ENCODE measurements at regions not wholly inside any gene's neighbourhood (a gene's known extent, or its start where the extent isn't known, plus 50 kb on each side); places are given as distances from the start of the nearest gene placed in this dataset.

DNA sequence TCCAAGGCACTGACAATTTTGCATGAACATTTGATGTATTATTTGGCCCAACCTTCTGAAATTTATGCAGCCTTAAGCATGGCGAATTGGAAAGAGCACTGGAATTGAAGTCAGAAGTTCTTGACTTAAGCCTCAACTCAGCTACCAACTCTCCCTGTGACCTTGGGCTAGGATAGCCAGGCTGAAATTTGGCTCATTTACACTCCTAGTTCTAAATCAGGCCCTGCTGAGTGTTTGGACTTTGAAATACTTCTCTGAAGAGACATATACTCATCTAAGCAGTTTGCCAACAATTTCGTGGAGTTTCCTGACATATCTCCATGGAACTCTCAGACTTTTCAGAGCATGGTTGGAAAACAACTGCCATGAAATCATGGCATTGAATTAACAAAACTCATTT, 489.6 kb upstream of the PIK3C3 start:
- Histone ChIP-seq H3K36me3 (ENCODE audit: control insufficient read depth, insufficient read depth, low read length) (no peaks in the 10 kb centered on the region), H3K4me3 (replicated peaks; ENCODE audit: low read depth, low read length) (no peak overlapping the region), H3K27me3 (replicated peaks; ENCODE audit: control insufficient read depth, insufficient read depth, low read length) (no peaks in the 10 kb centered on the region)
- no peak for DNase-seq (ENCODE audit: extremely low read depth, insufficient read length)
- TF ChIP-seq, protein P1, sequence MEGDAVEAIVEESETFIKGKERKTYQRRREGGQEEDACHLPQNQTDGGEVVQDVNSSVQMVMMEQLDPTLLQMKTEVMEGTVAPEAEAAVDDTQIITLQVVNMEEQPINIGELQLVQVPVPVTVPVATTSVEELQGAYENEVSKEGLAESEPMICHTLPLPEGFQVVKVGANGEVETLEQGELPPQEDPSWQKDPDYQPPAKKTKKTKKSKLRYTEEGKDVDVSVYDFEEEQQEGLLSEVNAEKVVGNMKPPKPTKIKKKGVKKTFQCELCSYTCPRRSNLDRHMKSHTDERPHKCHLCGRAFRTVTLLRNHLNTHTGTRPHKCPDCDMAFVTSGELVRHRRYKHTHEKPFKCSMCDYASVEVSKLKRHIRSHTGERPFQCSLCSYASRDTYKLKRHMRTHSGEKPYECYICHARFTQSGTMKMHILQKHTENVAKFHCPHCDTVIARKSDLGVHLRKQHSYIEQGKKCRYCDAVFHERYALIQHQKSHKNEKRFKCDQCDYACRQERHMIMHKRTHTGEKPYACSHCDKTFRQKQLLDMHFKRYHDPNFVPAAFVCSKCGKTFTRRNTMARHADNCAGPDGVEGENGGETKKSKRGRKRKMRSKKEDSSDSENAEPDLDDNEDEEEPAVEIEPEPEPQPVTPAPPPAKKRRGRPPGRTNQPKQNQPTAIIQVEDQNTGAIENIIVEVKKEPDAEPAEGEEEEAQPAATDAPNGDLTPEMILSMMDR (IDR thresholded peaks at IDR 0.05; ENCODE audit: insufficient read depth, low read length, poor library complexity, severe bottlenecking), result no peak

DNA sequence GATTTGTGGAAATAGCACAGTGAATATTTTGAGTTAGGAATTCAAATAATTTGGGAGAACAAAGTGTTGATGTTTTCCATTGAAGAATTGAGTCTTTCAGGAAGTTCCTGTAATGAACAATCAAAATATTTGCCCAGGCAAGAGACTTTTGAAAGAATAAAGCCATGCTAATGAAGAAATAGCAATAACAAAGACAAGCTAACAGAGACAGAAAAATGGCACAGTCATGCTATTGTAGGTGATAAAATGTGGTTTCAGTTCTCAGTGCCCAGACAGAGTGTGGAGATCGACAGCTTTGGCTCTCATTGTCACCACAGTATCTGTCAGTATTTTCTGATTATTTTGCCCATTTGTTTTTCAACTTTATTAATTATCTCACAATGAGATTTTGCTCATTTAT, 490.8 kb upstream of the PIK3C3 start:
- Histone ChIP-seq H3K27me3 (replicated peaks; ENCODE audit: control insufficient read depth, insufficient read depth, low read length) (no peaks in the 10 kb centered on the region), H3K36me3 (ENCODE audit: control insufficient read depth, insufficient read depth, low read length) (no peaks in the 10 kb centered on the region), H3K4me3 (replicated peaks; ENCODE audit: low read depth, low read length) (no peak overlapping the region)
- TF ChIP-seq, protein P1 (IDR thresholded peaks at IDR 0.05; ENCODE audit: insufficient read depth, low read length, poor library complexity, severe bottlenecking), result no peak
- no peak for DNase-seq (ENCODE audit: extremely low read depth, insufficient read length)

DNA sequence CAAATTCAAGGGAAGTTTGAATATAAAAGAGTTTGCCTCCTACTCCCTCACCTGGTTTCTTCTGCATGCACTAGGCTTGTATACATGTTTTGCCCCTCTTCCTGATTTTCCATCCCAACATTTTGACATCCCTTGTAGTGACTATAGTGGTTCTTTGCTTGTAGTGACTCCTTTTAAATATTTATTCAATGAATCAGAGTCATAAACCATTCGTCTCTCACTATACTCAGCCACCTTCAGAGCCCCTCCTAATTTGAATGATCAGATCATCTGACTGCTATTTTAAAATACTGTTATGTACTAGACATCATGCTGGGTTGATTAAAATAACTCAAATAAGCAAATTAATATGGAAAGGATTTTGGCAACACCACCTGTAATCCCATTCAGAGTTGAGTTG, 492.1 kb upstream of the PIK3C3 start:
- no peaks in the 10 kb centered on the region for H3K27me3 ChIP-seq (replicated peaks; ENCODE audit: control insufficient read depth, insufficient read depth, low read length)
- DNase-seq (ENCODE audit: extremely low read depth, insufficient read length), result no peak

DNA sequence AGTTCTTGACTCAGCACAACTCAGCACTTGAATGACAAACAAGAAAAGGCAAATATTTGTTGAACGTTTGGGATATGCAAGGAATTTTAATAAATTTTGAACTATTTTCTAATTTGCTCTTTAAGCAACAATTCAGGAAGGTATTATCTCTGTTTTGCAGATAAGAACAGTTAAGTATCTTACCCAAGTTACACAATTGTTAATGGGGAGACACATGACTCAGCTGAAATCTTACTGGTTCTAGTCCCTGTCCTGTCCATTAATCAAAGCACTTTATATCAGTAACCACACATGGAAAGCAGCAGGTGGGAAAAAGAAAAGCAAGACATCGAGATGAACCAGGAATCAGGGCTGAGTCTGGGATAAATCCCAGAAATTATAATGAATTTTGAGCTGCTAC, 493.9 kb upstream of the PIK3C3 start:
- DNase-seq (ENCODE audit: extremely low read depth, insufficient read length), result no peak
- TF ChIP-seq, protein P1 (IDR thresholded peaks at IDR 0.05; ENCODE audit: insufficient read depth, low read length, poor library complexity, severe bottlenecking), result no peak
- no peaks in the 10 kb centered on the region for H3K27me3 ChIP-seq (replicated peaks; ENCODE audit: control insufficient read depth, insufficient read depth, low read length)
- H3K36me3 ChIP-seq (ENCODE audit: control insufficient read depth, insufficient read depth, low read length), result no peaks in the 10 kb centered on the region
- no peak overlapping the region for H3K4me3 ChIP-seq (replicated peaks; ENCODE audit: low read depth, low read length)

More for the DNA sequence above, 492.1 kb upstream of the PIK3C3 start:
- Histone ChIP-seq H3K36me3 (ENCODE audit: control insufficient read depth, insufficient read depth, low read length) (no peaks in the 10 kb centered on the region), H3K4me3 (replicated peaks; ENCODE audit: low read depth, low read length) (no peak overlapping the region)
- TF ChIP-seq, protein P1 (IDR thresholded peaks at IDR 0.05; ENCODE audit: insufficient read depth, low read length, poor library complexity, severe bottlenecking), result no peak

DNA sequence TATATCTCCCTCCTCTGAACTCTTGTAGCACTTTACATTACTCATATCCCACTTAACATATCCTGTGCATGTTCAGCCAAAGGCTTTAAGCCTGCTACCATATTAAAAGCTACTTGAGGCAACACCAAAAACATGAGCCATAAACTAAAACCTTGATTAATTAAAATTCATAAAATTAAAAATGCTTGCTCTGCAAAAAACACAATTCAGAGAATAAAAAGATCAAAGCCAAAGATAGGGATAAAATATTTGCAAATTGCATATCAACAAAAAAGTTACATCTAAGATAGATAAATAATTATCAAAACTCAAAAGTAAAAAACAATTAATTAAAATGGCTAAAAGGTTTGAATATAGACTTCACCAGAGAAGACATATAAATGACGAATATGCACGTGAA, 495.4 kb upstream of the PIK3C3 start:
- TF ChIP-seq, protein P1 (IDR thresholded peaks at IDR 0.05; ENCODE audit: insufficient read depth, low read length, poor library complexity, severe bottlenecking), result no peak
- no peak overlapping the region for H3K4me3 ChIP-seq (replicated peaks; ENCODE audit: low read depth, low read length)
- H3K36me3 ChIP-seq (ENCODE audit: control insufficient read depth, insufficient read depth, low read length), result no peaks in the 10 kb centered on the region

DNA sequence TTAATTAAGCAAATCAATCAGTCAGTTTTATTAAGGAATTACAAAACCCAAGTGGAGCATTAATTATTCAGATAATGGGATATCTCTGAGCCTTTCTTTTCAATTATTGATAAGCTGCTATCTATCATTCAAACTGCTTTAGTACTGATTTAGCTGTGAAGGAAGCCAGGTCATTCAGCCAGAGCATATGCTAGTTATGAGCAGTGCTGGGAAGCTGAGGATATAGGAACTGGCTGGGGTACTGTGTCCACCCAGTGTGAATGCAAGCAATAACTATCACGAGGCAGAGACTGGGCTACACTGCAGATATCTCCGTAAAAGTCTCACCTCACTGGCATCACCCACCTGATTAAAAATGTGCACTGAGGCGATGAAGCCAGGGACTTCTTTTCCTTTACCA, 496.7 kb upstream of the PIK3C3 start:
- no peaks in the 10 kb centered on the region for H3K27me3 ChIP-seq (replicated peaks; ENCODE audit: control insufficient read depth, insufficient read depth, low read length)
- no peaks in the 10 kb centered on the region for H3K36me3 ChIP-seq (ENCODE audit: control insufficient read depth, insufficient read depth, low read length)
- no peak for DNase-seq (ENCODE audit: extremely low read depth, insufficient read length)
- TF ChIP-seq, protein P1 (IDR thresholded peaks at IDR 0.05; ENCODE audit: insufficient read depth, low read length, poor library complexity, severe bottlenecking), result no peak
- H3K4me3 ChIP-seq (replicated peaks; ENCODE audit: low read depth, low read length), result no peak overlapping the region

More for the DNA sequence above, 495.4 kb upstream of the PIK3C3 start:
- no peaks in the 10 kb centered on the region for H3K27me3 ChIP-seq (replicated peaks; ENCODE audit: control insufficient read depth, insufficient read depth, low read length)
- no peak for DNase-seq (ENCODE audit: extremely low read depth, insufficient read length)

Data from GM06990 (cell line).